ENCODE measurements at regions not wholly inside any gene's neighbourhood (a gene's known extent, or its start where the extent isn't known, plus 50 kb on each side); places are given as distances from the start of the nearest gene placed in this dataset.
A peak's percentile ranks its signal among the peaks of the same experiment; 100 is the strongest.

DNA sequence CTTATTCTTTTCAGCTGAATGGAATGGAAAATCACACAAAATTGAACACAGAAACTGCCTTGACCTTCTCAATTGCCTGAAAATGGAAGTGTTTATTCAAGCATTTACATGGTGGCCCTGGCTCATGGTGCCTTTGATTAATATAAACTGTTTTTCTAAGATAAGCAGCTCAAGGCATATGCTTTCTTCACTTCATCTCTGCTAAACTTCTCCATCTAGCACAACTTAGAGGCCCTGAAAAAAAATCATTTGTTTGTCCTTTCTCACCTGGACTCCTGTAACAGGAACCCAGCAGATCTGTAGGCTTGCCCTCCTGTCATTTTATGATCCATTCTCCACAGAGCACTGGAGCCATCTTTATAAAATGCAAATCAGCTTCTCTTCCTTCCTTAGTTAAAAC lies 117.5 kb upstream of the KRR1 start (continued):
- peak; percentile 42 for TF ChIP-seq HNF4A (CRISPR knock-in tag; IDR thresholded peaks at IDR 0.05)
- TF ChIP-seq SOX6 (IDR thresholded peaks at IDR 0.05) = no peak
- peak; percentile 64; the same call in 1 of the 2 replicates for TF ChIP-seq SOX6 (CRISPR knock-in tag; IDR thresholded peaks at IDR 0.05)

DNA sequence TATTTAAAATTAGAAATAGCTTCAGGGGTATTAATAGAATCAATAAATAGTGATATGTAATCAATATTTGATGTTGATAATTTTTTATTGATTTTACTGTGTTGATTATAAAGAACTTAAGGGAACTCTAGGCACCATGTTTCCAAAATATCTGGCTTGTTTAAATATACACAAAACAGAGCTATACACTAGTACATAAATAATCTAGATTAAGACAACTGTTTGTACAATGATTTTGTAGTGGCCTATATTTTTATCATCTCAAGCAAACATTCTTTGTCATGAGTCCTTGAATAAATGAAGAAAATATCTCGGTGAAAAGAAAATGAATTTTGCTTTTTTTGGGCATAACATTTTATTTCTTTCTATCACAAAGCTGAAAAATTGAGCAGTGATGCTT lies 117.1 kb upstream of the KRR1 start:
- Histone ChIP-seq H3K27ac (ENCODE audit: extremely low read length, insufficient read depth, low read length) (peak overlapping the region; percentile 52), H3K79me2 (ENCODE audit: insufficient read depth, low read length) (no peaks in the 10 kb centered on the region), H3K9ac (ENCODE audit: insufficient read depth, low read depth, low read length) (no peak overlapping the region), H4K20me1 (ENCODE audit: insufficient read depth, low read length) (no peaks in the 10 kb centered on the region), H3K9me3 (ENCODE audit: low read length) (no peaks in the 10 kb centered on the region), H3K36me3 (replicated peaks in 1 of 2; ENCODE audit: control insufficient read depth in 1 of 2, insufficient read depth in 2 of 2, low read length in 2 of 2) (no peaks in the 10 kb centered on the region), H3K27me3 (ENCODE audit: control insufficient read depth in 1 of 2, insufficient read depth in 2 of 2, low read length in 2 of 2) (no peaks in the 10 kb centered on the region), H2AFZ (ENCODE audit: low read length) (peak overlapping the region; percentile 65), H3K4me3 (replicated peaks in 1 of 3; ENCODE audit: insufficient read depth in 1 of 3, low read depth in 2 of 3, low read length in 3 of 3) (no peak overlapping the region), H3K4me1 (ENCODE audit: insufficient read depth, low read length) (peaks cover 43% of the 10 kb centered on the region), H3K4me2 (ENCODE audit: low read depth, low read length) (no peak overlapping the region)
- intact Hi-C loops (cut with micrococcal nuclease; ENCODE audit: unreplicated experiment) (loop anchor here (2.0 to 10.0 kb wide), 3 partner anchors 104 to 402 kb away; partner anchors contain the start of gene PHLDA1), in situ Hi-C loops (cut with HindIII; ENCODE audit: extremely low pct_ligation_motif_present, low pct_unique_long_range_greater_than_20kb) (loop anchor here (5.0 kb wide), 1 partner anchor 404 kb away; the partner anchor contains the start of gene PHLDA1)
- FAIRE-seq (no peak), ATAC-seq (no peak), DNase-seq (ENCODE audit: low spot score) (no peak)
- CTCF ChIA-PET (ENCODE audit: low intra/inter-chr PET ratio, low total read pairs) = no interaction called here
- 63% methylated on average over 1 of the region's 1 CpG for WGBS (ENCODE audit: low lambda C conversion rate)
- BruUV-seq (replicated peaks) = no TSS peak
- TF ChIP-seq POLR2A (IDR thresholded peaks at IDR 0.05; ENCODE audit: insufficient read depth in 1 of 2, low read depth in 2 of 2, low read length in 2 of 2) = no peak
- TF ChIP-seq KMT2A (CRISPR knock-in tag; IDR thresholded peaks at IDR 0.05) = no peak
- TF ChIP-seq, protein P1, sequence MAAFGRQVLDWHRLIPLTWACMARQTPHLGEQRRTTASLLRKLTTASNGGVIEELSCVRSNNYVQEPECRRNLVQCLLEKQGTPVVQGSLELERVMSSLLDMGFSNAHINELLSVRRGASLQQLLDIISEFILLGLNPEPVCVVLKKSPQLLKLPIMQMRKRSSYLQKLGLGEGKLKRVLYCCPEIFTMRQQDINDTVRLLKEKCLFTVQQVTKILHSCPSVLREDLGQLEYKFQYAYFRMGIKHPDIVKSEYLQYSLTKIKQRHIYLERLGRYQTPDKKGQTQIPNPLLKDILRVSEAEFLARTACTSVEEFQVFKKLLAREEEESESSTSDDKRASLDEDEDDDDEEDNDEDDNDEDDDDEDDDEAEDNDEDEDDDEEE (CRISPR knock-in tag; IDR thresholded peaks at IDR 0.05) = no peak
- no peak for TF ChIP-seq ZSCAN21 (CRISPR knock-in tag; IDR thresholded peaks at IDR 0.05; ENCODE audit: borderline replicate concordance)
- TF ChIP-seq ZSCAN22 (CRISPR knock-in tag; IDR thresholded peaks at IDR 0.05) = no peak
- no peak for TF ChIP-seq ZNF484 (CRISPR knock-in tag; IDR thresholded peaks at IDR 0.05; ENCODE audit: borderline replicate concordance, low read depth)
- TF ChIP-seq HOXD1 (CRISPR knock-in tag; IDR thresholded peaks at IDR 0.05) = no peak
- no peak for TF ChIP-seq CREB1 (IDR thresholded peaks at IDR 0.05)
- no peak for TF ChIP-seq CREB1 (CRISPR knock-in tag; IDR thresholded peaks at IDR 0.05)
- TF ChIP-seq, protein P2, sequence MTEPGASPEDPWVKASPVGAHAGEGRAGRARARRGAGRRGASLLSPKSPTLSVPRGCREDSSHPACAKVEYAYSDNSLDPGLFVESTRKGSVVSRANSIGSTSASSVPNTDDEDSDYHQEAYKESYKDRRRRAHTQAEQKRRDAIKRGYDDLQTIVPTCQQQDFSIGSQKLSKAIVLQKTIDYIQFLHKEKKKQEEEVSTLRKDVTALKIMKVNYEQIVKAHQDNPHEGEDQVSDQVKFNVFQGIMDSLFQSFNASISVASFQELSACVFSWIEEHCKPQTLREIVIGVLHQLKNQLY (CRISPR knock-in tag; IDR thresholded peaks at IDR 0.05) = no peak
- no peak for TF ChIP-seq ZNF350 (CRISPR knock-in tag; IDR thresholded peaks at IDR 0.05; ENCODE audit: borderline replicate concordance, low read depth)
- TF ChIP-seq ZSCAN25 (CRISPR knock-in tag; IDR thresholded peaks at IDR 0.05) = no peak
- TF ChIP-seq, protein P3, sequence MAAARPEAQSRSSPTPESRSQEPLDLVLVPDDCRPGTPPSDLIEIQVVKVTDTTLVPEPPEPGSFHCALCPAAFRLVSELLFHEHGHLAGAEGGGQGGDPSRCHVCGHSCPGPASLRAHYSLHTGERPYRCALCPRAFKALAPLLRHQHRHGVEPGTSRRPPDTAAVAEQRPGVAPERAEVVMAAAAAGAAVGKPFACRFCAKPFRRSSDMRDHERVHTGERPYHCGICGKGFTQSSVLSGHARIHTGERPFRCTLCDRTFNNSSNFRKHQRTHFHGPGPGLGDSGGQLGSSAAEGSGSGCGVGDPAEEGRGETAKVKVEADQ (CRISPR knock-in tag; IDR thresholded peaks at IDR 0.05; ENCODE audit: borderline replicate concordance) = no peak
- TF ChIP-seq, protein P4, sequence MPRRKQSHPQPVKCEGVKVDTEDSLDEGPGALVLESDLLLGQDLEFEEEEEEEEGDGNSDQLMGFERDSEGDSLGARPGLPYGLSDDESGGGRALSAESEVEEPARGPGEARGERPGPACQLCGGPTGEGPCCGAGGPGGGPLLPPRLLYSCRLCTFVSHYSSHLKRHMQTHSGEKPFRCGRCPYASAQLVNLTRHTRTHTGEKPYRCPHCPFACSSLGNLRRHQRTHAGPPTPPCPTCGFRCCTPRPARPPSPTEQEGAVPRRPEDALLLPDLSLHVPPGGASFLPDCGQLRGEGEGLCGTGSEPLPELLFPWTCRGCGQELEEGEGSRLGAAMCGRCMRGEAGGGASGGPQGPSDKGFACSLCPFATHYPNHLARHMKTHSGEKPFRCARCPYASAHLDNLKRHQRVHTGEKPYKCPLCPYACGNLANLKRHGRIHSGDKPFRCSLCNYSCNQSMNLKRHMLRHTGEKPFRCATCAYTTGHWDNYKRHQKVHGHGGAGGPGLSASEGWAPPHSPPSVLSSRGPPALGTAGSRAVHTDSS (CRISPR knock-in tag; conservative IDR thresholded peaks at IDR 0.05) = no peak
- no peak for TF ChIP-seq ZBTB8A (CRISPR knock-in tag; IDR thresholded peaks at IDR 0.05; ENCODE audit: borderline replicate concordance, low read depth)
- no peak for TF ChIP-seq NR2F6 (IDR thresholded peaks at IDR 0.05)
- TF ChIP-seq NR2F6 (CRISPR knock-in tag; IDR thresholded peaks at IDR 0.05) = no peak
- no peak for TF ChIP-seq ONECUT2 (CRISPR knock-in tag; IDR thresholded peaks at IDR 0.05)
- POLR2A ChIA-PET = interaction anchor here (1.1 to 3.2 kb wide), 4 partner anchors 38 to 409 kb away, joined by 3 to 17 read pairs (median 8); partner anchors contain the start of gene PHLDA1
